HG03342 (cell line): ENCODE measurements at regions not wholly inside any gene's neighbourhood (a gene's known extent, or its start where the extent isn't known, plus 50 kb on each side); places are given as distances from the start of the nearest gene placed in this dataset.

Experiments
- ATAC-seq: cut with Tn5 transposase; IDR thresholded peaks from one replicate; pipeline ENCODE4 v1.9.1; 2021; ENCODE audit warnings: mild to moderate bottlenecking, moderate library complexity; ENCODE audit not compliant: unreplicated experiment

DNA sequence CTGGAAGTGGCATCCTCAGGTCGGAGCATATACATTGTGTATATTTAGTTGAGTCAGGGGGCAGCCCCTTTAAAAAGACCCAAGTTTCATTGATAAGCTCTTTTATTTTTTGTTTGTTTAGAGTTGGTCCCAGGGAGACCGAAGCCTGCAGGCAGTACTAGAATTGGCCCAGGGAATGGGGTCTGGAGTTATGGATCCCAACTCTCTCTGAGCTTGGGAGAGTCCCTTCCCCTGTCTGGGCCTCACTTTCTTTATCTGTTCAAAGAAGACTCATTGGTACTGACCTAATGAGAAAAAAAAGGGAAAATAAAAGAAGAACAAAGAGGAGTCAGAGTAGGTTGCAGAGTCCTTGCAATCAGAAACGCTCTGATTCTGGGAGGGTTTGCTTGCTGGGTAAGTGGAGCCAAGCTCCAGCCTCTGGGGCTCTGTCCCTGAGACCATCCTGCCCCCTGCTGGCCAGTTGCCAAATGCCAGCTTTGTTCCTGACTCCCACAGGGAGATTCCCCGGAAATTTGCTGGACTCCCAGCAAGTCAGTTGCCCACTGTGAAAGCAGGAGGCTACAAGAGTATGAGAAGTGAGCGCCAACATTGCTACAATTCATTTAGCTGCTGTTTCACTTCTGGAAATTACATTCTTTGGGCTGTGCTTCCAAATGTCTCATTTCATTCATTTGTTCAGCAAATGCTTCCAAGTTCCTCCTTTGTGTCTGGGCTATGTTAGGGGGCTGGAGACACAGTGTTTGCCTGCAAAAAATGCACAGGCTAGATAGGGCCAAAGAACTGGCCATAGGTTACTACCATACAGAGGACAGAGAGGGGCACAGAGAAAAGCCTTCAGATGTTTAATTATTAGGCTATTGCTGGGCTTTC is 156.2 kb downstream of the MELK start:
- ATAC-seq = peak; percentile 63

DNA sequence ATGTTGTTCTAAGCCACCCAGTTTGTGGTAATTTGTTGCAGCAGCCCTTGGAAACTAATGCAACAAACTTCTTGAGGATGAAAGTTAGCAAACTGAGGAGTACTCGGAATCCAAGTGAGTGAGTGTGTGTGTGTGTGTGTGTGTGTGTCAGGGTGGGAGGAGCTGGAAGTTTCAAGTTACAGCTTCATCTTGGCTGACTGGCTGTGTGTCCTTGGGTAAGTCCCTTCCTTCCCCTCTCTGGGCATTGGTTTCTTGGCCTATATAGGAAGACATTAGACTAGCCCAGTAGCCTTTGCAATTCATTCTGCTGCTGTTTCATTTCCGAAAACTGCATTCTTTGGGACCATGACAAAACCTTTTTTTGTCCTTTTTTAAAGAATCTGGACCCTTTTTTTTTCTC is 157.2 kb downstream of the MELK start:
- ATAC-seq = no peak

DNA sequence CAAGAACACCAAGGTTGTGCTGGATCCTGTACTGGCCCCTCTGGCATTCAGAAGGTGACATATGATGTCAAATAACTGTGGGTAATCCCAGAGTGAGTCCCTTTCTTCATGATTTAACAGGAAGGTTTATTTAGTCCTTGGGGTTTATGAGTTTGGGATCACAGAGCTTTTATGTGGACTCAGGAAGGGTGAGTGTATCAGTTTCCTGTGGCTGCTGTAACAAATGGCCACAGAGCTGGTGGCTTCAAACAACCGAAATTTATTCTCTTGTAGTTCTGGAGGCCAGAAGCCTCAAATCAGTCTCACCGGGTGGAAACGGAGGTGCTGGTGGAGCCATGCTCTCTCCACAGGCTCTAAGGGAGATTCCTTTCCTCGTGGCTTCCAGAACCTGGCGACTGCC is 157.7 kb downstream of the MELK start:
- ATAC-seq = no peak

DNA sequence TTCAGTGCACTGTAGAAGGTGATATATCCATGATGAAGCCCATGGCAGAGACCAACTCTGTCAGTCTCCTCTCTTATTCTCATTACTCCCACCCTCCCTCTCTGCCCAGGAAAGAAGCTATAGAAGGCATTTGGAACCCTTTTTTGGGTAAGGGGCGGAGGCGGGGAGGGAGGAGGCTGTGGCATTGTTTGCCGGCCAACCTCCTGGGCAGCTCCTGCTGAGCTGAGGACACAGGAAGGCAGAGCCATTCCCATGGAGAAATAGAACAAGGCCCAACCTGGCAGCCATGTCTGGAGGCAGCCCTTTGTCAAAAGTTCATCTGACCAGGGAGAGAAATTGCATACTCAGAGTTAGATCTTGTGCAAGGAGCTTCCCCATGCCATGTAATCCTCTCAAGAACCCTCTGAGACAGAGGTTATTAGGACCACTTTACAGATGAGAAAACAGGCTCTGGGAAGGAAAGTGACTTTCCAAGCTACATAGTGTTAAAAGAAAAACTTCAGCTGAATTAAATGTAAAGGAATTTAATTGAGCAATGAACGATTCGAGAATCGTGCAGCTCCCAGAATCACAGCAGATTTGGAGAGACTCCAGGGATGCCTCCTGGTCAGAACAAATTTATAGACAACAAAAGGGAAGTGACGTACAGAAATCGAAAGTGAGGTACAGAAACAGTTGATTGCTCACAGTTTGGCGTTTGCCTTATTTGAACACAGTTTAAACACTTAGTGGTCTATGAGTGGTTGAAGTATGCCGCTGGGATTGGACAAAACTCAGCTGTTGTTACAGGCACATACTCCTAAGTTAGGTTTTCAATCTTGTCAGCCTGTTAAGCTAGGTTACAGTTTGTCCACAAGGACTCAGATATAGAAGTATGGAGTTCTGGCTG is 158.6 kb downstream of the MELK start:
- ATAC-seq = no peak

DNA sequence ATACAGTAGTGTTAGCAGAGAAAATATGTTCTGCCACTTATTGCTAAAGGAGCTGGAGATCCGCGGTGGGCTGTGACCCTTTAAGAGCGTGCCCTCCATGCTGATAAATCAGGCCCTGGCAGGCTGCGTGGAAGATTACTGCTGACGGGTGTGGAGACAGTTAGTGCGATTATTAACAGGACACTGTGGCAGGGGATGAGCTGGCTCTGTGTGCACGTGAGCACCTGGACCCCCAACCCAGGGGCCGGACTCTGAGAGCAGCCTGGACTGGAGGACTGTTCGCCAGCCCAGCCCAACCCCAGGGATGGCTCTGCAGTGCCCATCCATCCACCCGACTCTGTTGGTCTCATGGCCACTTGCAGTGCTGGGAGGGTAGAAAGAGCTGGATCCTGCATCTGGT is 162.0 kb downstream of the MELK start:
- no peak for ATAC-seq

DNA sequence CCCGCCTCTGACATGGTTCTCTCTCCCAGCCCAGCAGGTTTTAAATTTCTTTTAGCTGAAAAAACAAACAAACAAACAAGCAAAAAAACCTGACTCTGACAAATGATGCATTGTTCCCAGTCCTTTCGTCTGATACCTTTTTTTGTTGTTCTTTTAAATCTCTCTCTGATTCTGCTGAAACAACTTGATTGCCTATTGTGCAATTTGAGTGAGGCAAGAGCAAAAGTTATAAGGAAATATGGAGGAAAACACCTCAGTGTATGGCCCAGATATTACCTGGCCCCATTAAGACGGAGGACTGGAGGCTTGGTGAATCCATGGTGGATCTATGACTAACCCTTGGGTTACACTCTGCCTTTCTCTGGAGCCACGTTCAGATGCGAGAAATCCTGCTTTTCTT is 164.0 kb downstream of the MELK start:
- ATAC-seq = no peak

DNA sequence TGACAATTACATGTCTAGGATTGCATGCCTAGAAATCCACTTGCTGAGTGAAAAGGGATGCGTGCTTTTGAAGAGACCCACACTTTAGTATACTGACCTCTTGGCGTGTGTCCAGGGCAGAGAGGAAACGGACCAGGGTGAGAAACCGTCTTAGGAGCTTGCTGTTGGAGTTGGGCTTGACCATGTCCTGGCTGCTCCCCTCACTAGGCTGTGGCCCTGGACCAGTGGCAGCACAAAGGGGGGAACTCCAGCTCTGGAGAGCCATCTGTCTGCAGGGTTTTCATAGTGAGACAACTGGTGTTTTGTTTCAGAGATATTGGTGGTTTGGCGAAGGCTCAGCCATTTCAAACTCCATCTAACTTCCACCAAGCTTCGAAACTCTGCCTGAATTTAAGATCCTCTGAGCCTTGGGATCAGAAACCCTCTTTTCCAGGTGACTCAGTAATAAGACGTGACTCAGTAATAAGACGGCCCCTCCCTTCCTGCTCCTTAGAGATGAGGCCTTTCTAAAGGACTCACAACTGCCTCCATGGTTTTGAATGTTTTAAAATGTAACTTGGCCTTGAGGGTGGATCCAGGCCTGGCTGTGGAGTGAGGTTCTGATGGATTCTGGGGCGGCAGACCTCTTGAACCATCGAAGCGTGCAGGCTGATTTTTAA is 165.8 kb downstream of the MELK start:
- no peak for ATAC-seq

DNA sequence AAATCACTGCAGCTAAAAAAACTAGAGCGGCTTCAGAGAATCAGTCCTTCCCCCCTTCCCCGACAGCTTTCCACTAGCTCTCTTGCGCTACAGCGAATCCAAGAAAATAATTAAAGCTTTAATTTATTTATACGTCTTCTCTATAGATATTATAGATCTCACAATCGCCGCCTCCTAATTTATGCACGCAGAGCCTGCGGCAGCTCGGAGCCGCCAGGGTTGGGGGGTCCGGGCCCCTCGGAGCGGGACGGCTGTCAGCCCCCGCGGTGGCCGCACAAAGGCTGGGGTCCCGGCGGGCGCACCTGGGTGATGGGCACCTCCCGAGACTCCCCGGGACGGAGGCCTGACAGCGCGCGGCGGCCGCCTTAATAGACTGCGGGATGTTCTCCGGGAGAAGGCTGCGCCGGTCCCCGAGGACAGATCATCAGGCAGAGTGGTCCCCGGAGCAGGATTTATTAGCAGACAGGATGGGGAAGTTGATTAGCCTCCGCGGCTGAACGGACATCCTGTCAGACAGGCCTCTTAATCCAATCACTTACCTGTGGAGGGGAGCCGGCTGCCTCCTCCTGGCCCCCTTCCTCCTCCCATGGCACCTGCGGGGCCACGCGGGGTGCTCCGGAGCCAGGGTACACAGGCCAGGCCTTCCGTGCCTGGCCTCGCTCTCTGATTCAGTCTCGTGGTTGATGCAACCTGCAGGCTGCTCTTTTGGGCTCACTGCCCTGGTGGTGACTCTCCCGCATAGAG is 166.8 kb downstream of the MELK start:
- ATAC-seq = no peak

DNA sequence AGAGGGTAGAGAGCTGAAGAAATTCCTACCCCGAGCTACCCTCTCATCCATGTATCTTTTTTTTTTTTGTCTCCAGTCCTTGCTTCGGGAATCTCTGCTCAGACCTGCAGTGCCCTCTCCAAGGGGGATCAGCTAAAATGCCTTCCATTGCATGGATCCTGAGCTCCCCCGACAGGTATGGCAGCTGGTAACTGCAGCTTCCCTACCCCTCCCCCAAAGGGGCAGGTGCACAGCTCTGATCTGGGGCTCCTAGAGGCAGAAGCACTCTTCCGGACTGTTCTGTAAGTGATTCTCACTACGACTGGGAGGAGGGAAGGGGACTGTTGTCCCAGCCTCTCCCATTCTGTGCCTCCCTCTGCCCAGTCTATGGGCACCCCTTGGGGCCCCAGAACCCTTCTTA is 169.6 kb downstream of the MELK start:
- ATAC-seq = no peak

DNA sequence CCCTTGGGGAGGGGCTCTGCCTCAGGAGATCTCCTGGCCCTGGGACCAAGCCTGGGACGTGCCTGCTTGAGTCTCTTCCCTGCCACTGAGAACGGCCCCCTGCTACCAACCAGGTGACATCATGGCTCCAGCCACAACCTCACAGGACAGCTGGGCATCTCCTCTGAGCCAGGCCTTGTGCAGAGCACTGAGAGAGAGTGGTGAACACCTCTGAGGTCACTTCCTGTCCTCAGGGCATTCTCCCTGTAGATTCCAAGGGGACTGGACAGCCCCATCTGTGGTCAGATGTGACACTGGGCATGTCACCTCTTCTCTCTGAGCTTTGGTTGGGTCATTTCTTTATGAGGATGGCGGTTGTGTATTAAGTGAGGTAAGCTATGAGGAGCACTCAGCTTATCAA is 172.0 kb downstream of the MELK start:
- no peak for ATAC-seq

DNA sequence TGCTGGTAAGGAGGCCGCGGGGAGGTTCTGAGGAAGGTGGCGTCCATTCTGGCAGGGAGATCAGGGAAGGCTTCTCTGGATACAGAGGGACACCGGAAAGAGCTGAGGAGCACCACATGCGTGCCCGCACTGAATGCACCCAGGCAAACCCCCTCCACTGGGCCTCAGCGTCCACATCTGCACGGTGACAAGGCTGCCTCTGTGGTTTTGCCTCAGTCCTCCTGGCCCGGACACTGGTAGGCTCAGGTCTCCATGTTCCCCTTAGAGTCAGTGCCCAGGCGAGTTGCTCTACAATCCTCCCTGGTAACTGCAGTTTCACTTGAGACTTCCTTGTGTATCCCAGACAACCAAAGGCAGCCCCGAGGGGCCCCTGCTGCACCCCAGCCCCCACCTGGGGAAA is 173.3 kb downstream of the MELK start:
- ATAC-seq = no peak

DNA sequence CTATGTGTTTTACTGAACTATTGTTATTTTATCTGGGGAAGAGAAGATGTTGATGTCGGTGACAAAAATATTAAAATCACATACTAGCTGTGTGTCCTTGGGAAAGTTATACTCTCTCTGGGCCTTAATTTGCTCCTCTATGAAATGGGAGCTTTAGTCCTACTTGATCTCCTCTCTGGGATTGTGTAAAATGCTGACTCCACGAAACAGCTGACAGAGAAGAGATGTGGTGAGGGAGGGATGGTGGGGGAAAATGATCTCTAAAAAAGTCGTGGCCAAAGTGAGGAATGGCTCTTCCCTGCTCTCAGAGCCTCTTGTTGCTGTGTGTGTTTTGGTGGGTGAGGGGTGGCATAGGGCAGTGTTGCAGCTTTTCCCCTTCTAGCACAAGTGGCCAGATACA is 173.7 kb downstream of the MELK start:
- no peak for ATAC-seq

DNA sequence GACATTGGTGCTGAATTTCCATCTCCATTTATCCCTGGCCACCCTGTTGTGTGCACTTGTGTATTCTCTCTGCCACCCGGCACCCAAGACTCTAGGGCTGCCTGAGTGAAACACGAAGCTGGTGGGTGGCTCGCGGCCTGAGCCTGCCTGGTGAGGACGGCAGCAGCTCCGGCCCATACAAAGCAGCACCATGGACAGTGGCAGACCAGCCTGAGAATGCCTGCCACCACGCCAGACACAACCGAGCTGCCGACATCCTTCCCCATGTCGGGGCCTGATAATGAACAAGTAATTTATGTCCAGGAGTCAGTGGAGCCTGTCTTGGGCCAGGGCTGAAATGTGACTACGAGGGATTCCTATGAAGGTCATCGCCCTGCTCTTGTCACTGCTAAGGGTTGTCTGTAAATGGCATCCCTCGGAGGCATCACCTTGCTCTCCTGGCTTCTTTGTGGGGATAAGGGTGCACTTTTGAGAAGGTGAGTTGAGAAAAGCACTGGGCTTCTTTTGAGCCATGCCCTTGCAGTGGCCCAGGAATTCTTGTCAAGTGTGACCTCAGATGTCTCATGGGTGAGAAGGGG is 175.7 kb downstream of the MELK start:
- ATAC-seq = no peak

DNA sequence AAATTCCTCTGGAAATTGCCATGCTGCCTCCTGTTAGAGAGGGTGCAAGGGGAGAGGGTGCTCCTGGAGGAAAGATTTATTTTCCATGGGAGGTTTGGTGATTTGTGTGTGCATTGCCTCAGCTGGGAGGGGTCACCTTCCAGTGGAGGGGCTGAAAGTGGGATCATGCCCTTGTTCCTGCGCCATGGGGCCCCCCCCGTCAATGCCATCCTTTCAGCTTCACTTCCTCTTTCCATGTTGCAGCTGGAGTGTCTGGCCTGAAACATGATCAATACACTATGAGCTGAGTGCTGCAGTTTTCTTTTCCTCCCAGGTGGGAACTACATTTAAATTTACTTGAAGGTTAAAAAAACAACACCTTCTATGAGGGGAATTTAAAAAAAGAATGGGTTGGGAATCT is 176.8 kb downstream of the MELK start:
- no peak for ATAC-seq

DNA sequence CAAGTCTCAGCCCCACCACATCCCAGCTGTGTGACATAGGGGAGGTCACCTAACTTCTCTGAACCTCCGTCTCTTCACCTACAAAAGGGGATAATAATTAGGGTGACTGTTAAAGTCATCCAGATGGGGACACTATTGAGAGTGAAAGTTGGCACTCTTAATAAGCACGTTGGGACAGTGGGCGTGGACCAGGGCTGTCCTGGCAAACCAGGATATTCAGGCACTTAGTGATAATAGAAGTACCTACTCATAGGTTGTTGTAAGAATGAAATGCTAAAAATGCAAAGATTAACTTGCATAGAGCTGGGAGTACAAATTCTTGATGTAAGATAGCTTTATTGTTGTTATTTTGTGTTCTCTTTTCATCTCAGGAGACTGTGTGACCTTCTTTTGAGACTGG is 177.9 kb downstream of the MELK start:
- ATAC-seq = no peak

DNA sequence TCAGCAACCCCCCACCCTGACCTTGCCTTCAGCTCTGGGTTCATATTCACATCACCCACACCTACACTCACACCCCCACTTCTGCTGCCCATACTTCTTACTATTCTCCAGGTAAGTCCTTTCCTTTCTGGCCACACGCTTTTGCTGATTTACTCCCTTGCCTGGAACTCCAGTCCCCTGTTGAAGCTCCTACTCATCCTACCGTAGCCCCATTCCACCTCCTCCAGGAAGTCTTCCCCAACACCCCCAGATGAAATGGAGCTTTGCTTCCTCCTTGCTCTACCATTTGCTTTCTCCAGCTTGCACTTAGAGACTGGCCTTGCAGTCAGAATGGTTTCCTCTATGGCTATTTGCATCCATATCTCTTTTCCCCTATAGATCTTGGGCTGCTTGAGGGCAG is 182.3 kb downstream of the MELK start:
- ATAC-seq = no peak

DNA sequence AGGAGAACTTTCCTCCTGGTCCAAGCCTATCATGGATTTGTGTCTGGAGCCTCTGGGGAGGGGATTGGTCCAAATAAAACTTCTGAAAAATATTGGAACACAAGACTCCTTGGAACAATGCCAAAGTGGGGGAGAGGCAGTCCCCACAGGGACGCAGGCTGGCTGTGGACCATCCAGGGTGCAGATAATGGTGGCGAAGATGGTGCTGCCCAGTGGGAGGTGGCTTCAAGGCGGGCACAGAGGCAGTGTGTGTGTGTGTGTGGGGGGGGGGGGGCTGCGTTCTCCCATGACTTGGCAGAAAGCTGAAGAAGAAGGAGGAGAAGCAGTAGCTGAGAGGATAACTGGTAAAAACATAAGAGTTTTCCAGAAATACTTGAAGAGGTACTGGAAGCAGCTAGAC is 186.4 kb downstream of the MELK start:
- ATAC-seq = no peak

DNA sequence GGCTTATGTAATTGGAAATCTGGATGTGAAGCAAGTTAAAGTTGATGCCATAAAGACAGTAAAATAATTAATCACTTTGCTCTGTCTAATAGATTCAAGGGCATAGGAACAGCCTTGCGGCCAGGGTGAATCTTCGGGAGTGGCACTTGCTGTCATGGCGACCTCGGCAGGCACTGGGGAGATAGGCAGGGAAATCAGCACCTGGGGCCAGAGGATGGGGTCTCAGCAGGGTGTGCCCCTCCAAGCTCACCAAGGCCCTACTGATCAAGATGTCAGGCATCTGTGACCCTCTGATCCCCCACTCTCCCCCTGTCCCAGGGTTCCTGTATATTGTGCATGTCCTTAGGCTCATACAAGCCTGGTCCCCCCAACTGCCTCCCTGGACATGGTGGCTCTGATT is 187.3 kb downstream of the MELK start:
- no peak for ATAC-seq

DNA sequence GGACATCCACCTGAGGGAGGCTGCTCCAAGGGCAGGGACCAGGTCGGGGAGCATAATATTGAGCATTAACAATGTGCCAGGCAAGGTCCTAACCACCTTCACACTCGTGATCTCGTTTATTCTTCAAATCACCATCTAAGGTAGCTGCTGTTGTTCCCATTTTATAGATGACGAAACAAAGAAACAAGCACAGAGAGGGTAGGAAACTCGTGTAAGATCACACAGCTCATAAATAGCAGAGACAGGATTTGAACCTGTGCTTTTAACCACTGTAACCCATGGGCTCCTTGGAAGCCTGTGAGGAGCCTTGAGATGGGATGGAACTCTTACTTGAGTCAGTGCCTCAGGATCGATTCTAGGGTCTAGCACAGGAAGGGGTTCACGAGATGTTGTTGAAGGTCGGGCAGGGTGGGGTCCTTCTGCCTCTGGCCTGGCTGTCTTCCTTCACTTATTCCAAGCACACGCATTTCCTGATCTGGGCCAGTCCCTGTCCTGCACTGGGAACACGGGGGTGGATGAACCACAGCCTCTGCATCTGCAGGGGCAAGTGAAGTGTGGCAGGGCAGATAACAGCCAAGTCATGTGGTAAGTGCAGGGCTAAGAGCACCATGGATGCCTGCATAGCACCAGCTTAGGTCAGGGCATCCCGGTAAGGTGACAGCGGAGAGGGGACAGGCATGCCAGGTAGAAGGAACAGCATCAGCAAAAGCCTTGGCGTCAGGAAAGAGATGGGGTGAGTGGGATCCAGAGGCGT is 188.1 kb downstream of the MELK start:
- no peak for ATAC-seq

DNA sequence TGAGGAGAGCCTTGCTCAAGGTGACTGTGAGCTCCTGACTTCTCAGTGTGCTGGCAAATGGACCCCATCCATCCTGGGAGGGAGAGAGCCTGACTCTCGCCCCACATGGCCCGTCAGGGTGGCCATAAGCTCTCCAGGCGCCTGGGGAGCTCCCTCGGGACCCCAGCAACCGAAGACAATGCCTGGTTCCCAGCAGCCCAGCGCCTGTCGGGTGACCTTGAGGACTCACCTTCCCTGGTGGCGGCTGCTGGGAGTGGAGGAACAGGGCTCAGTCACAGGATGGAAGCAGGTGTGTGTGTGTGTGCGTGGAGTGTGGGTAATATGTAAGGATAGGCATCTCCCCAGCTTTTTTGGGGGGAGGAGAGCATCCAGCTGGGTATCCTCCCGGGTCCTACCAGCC is 190.3 kb downstream of the MELK start:
- no peak for ATAC-seq
